Heart right ventricle (tissue), 16 donors: ENCODE measurements at regions not wholly inside any gene's neighbourhood (a gene's known extent, or its start where the extent isn't known, plus 50 kb on each side); places are given as distances from the start of the nearest gene placed in this dataset.

Experiments
- ATAC-seq, 8 donors: fragments of 200-7000 bp; cut with Tn5 transposase; one replicate each; pipeline ENCODE4 v1.9.1; 2020; ENCODE audit warnings: mild to moderate bottlenecking in 8 of 8, moderate library complexity in 8 of 8, moderate number of reproducible peaks in 1 of 8
- DNase-seq, 2 donors: peaks; one replicate each; pipeline ENCODE4 v3.0.0-alpha.2; 2020
- H3K27ac ChIP-seq, 10 donors: fragments of 200-600 bp; sonication (generic) in 2 of 10; one replicate each; pipeline versions ENCODE4 v1.5.0 to v1.8.0; 2020 to 2022; ENCODE audit warnings: mild to moderate bottlenecking in 3 of 10
- H3K27me3 ChIP-seq, 7 donors: fragments of 200-600 bp; one replicate each; pipeline ENCODE4 v1.8.0; 2021 to 2022; ENCODE audit warnings: mild to moderate bottlenecking in 2 of 7
- H3K36me3 ChIP-seq, 9 donors: fragments of 200-600 bp; sonication (generic) in 1 of 9; one replicate each; pipeline versions ENCODE4 v1.5.0 to v1.8.0; 2020 to 2022; ENCODE audit warnings: mild to moderate bottlenecking in 2 of 9
- H3K4me1 ChIP-seq, 9 donors: fragments of 200-600 bp; sonication (generic) in 1 of 9; one replicate each; pipeline versions ENCODE4 v1.5.0 to v1.8.0; 2020 to 2022; ENCODE audit warnings: mild to moderate bottlenecking in 4 of 9
- H3K4me3 ChIP-seq, 10 donors: fragments of 200-600 bp; sonication (generic) in 2 of 10; one replicate each; pipeline versions ENCODE4 v1.5.0 to v1.8.0; 2020 to 2022; ENCODE audit warnings: mild to moderate bottlenecking in 7 of 10, moderate library complexity in 2 of 10
- H3K9me3 ChIP-seq, 11 donors: fragments of 200-600 bp in 10 of 11; sonication (generic) in 2 of 11; one replicate each; pipeline versions ENCODE4 v1.5.0 to v1.8.0; 2013 to 2022; ENCODE audit warnings: mild to moderate bottlenecking in 2 of 11, control low read depth in 1 of 11, moderate library complexity in 1 of 11
- WGBS, 2 donors: extraction: QIAGEN DNeasy Blood & Tissue Kit; methylation state at CpG; one replicate each; pipeline ENCODE4 v1.1.7; 2013; ENCODE audit warnings: inconsistent platforms in 1 of 2; 5-methylcytosine and 5-hydroxymethylcytosine counted together
- intact Hi-C, 10 donors: fragments of 100-400 bp; cut with DNase I; formaldehyde crosslinking; loops; one replicate each; pipeline versions ENCODE4 v1.11.1 to v1.14.2; 2022
- TF ChIP-seq, protein P1 (sequence below), 9 donors: fragments of 200-600 bp; sonication (generic) in 2 of 9; IDR thresholded peaks; one replicate each; pipeline versions ENCODE4 v1.5.0 to v1.8.0; 2021 to 2022; ENCODE audit warnings: antibody characterized with exemption in 9 of 9, mild to moderate bottlenecking in 5 of 9, moderate library complexity in 1 of 9
- donor health status: Arrhythmogenic right ventricular cardiomyopathy.
- donor health status: ischemic (EF 13 %, LVEDD 7.1; RV severe dilation, severe dysfunction).
- donor health status: healthy with polysubstance abuse.
- donor health status: DM: no; HTN: yes; CAD: no.
- donor health status: DM: no; HTN: no; CAD: no.
- donor health status: ischemic (EF 25% LVEDD 6.9; RV normal size, moderate dysfunction).
- donor health status: ischemic (EF 25% LVEDD 5.7; RV mildly dilated, moderate dysfunction).
- donor health status: healthy.
- donor health status: DM: yes; HTN: yes; CAD: no.
- donor health status: Ischemic cardiomyopathy.
- donor health status: ischemic (EF 35%, LVEDD 5.7; RV mildly dilated, moderate dysfunction).
- donor health status: nonischemic (EF 11% LVEDD 7.7; RV severe dilation, severe dysfunction).
- donor health status: DM: yes; HTN: yes; CAD: no.
- donor health status: PGD.
- donor health status: ischemic (EF 29% LVEDD 5.4; RV normal size, mild dysfunction).
- donor health status: nonischemic (EF 23%, LVEDD 6.1; RV moderate dilation, normal function).

DNA sequence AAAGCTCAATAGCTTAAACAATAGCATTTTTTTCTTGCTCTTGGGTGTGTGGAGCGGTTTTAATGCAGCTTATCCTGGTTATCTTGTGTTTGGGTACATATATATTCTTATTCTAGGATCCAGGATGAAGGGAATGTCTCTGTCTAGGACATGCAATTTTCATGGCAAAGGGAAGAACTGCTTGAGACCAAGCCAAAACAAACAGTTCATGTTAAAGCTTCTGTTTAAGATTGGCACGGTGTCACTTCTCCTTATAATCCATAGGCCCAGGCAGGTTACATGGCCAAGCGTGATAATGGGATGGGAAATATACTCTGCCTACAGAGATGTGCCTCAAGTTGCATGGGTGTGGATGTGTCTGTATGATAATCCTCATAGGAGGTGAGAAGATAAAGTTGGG is 177.1 kb upstream of the PGR start:
- no peak overlapping the region for H3K4me3 ChIP-seq
- no peak overlapping the region for H3K27ac ChIP-seq
- peaks cover 0 to 8% (median 0%) of the 10 kb centered on the region in 11 donors for H3K9me3 ChIP-seq
- no peaks in the 10 kb centered on the region for H3K4me1 ChIP-seq
- TF ChIP-seq, protein P1, sequence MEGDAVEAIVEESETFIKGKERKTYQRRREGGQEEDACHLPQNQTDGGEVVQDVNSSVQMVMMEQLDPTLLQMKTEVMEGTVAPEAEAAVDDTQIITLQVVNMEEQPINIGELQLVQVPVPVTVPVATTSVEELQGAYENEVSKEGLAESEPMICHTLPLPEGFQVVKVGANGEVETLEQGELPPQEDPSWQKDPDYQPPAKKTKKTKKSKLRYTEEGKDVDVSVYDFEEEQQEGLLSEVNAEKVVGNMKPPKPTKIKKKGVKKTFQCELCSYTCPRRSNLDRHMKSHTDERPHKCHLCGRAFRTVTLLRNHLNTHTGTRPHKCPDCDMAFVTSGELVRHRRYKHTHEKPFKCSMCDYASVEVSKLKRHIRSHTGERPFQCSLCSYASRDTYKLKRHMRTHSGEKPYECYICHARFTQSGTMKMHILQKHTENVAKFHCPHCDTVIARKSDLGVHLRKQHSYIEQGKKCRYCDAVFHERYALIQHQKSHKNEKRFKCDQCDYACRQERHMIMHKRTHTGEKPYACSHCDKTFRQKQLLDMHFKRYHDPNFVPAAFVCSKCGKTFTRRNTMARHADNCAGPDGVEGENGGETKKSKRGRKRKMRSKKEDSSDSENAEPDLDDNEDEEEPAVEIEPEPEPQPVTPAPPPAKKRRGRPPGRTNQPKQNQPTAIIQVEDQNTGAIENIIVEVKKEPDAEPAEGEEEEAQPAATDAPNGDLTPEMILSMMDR (IDR thresholded peaks at IDR 0.05): no peak
- no peaks in the 10 kb centered on the region for H3K27me3 ChIP-seq
- intact Hi-C loops: no loop called here
- DNase-seq (no peak), ATAC-seq (no peak)
- WGBS, 2 donors: 73 to 80% methylated on average over 3 of the region's 3 CpGs
- no peaks in the 10 kb centered on the region for H3K36me3 ChIP-seq

DNA sequence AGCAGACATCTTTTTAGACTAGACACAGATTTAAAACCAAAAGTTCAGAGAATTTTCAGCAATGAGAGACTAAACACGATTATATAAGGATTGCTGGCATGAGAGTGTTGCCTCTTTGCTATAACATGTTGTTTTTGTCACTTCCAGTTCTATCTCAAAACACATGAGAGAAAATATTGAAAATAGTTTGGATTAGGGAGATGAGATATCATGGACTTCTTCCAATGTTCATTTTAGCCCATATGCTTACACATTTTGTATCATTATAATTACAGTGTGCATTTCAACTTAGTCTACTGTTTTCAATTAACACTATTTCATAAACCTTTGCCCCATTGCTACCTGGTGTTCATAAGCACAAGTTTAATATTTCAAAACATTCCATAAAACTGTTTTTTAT is 175.9 kb upstream of the PGR start:
- TF ChIP-seq, protein P1 (IDR thresholded peaks at IDR 0.05): no peak
- Histone ChIP-seq H3K9me3 (no peaks in the 10 kb centered on the region), H3K36me3 (no peaks in the 10 kb centered on the region), H3K27ac (no peak overlapping the region), H3K4me3 (no peak overlapping the region), H3K4me1 (no peaks in the 10 kb centered on the region), H3K27me3 (no peaks in the 10 kb centered on the region)
- ATAC-seq: no peak
- intact Hi-C loops: no loop called here
- 60 to 68% methylated on average over 1 of the region's 1 CpG for WGBS, 2 donors
- DNase-seq: no peak

GRCh38 chr11:101299210-101299609 is 169.6 kb upstream of the PGR start:
- peaks cover 0 to 30% (median 0%) of the 10 kb centered on the region in 11 donors for H3K9me3 ChIP-seq
- no peak for DNase-seq
- intact Hi-C loops: no loop called here
- H3K36me3 ChIP-seq: no peaks in the 10 kb centered on the region
- 78 to 83% methylated on average over 6 of the region's 6 CpGs for WGBS, 2 donors
- TF ChIP-seq, protein P1 (IDR thresholded peaks at IDR 0.05): no peak
- no peak overlapping the region for H3K27ac ChIP-seq
- H3K4me1 ChIP-seq: no peaks in the 10 kb centered on the region
- no peak for ATAC-seq
- no peak overlapping the region for H3K4me3 ChIP-seq
- H3K27me3 ChIP-seq: no peaks in the 10 kb centered on the region

GRCh38 chr11:101296896-101297295 is 167.3 kb upstream of the PGR start:
- TF ChIP-seq, protein P1 (IDR thresholded peaks at IDR 0.05): no peak
- Histone ChIP-seq H3K27me3 (no peaks in the 10 kb centered on the region), H3K4me1 (no peaks in the 10 kb centered on the region), H3K9me3 (peaks cover 0 to 47% (median 0%) of the 10 kb centered on the region in 11 donors), H3K4me3 (no peak overlapping the region), H3K27ac (no peak overlapping the region), H3K36me3 (no peaks in the 10 kb centered on the region)
- DNase-seq (no peak), ATAC-seq (no peak)
- intact Hi-C loops: no loop called here
